Fibroblast of the aortic adventitia (primary cell): ENCODE measurements at regions not wholly inside any gene's neighbourhood (a gene's known extent, or its start where the extent isn't known, plus 50 kb on each side); places are given as distances from the start of the nearest gene placed in this dataset.

Source experiments
- DNase-seq: peaks from one replicate; pipeline ENCODE4 v3.0.0-alpha.2; 2010; ENCODE audit warnings: low read depth
- H3K4me3 ChIP-seq: 2 replicates; pipeline ENCODE4 v1.5.1; 2011; ENCODE audit warnings: low read depth, mild to moderate bottlenecking, control low read depth, low read length, moderate library complexity
- CTCF ChIP-seq: IDR thresholded peaks from 2 replicates; pipeline ENCODE4 v1.5.1; 2011; ENCODE audit warnings: mild to moderate bottlenecking, low read length, control low read depth, inconsistent platforms; ENCODE audit not compliant: insufficient read depth

DNA sequence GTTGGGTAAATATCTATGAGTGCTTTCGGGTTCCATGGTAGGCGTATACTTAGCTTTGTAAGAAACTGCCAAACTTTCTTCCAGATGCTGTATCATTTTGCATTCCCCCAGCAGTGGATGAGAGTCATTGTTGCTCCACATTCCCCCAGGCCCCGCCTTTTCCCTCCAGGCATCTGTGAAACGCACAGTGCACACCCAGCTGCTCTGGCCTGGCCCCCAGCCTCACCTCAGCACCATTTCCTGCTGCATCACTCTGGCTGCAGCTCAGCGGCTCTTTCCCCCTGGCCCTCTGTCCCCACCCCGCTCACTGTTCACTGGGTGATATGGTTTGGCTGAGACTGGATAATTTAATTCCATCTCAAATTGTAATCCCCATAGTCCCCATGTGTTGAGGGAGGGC, 76.6 kb upstream of the SPTLC1 start:
- no peak for TF ChIP-seq CTCF
- peak; percentile 72 for DNase-seq
- H3K4me3 ChIP-seq, result no peak overlapping the region

GRCh38 chr9:92190536-92190790, 75.2 kb upstream of the SPTLC1 start:
- H3K4me3 ChIP-seq, result no peak overlapping the region
- DNase-seq, result no peak
- no peak for TF ChIP-seq CTCF

DNA sequence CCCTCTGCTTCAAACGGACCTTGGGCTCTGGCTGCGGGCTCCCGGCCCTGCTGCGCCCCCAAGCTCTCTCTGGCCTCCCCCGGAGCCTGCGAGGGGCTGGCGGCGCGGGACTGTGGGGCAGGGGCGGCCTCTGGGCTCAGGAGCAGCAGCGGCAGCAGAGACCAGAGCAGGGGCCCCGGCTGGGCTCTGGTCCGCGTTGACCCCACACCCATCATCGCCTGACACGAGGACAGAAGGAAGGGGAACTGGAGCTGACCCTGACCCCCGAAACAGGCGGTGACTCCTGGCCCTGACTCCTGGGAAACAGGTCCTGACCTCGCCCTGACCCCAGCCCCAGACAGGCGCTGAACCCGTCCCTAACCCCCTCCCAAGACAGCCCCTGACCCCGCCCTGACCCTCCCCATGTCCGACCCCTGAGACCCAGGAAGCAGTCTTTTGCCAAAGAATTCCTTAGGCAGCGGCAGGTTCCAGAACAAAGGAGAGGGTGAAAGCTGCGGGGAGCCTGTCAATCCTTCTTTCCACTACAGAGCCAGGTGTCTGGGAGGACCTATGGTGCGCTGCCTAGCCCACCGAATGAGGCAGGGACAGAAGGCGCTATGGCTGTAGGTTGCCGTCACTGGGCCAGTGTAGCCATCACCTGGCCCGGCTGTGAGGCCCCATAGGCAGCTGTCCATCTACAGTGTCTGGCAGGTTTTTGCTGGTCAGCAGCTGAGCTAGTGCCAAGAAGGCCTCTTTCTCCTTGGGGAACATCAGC, 74.7 kb upstream of the SPTLC1 start:
- no peak overlapping the region for H3K4me3 ChIP-seq
- no peak for DNase-seq
- no peak for TF ChIP-seq CTCF

DNA sequence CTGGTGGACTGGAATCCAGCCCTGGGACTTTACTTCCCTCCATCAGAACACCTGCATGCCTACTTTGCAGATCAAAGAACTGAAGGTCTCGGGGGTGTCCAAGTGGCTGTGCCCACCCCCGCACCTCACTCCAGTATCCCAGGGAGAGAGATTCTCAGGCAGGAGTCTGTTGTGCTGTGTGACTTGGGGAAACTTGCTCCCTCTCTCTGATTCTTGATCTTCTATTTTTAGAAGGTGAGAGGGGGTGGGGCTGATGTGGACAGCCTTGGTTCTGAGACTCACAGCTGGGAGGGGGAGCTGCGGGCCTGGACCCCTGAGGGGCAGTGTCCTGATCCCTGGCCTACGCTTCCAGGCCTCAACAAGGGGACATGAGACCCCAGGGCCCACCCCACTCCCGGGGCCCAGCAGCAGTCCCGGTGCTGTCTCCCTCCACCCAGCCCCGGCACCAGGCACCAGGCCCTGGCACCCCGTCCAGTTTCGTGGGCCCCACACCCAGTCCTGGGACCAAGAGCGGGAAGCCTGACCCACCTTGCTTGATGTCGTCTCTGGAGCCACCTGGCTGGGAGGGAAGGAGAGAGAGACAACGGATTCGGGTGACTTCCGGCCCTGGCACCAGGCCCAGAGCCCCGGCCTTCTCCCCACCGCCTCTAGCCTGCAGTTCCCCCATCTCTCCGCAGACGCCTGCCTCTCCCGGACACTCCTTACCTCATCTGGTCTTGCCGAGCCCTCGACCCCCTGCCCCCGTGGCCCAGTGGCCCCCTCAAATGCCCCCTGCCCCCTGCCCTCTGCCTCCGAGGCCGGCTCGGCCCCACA, 74.0 kb upstream of the SPTLC1 start:
- no peak for DNase-seq
- no peak for TF ChIP-seq CTCF

GRCh38 chr9:92187989-92188714, 72.9 kb upstream of the SPTLC1 start:
- no peak for TF ChIP-seq CTCF
- no peak overlapping the region for H3K4me3 ChIP-seq
- no peak for DNase-seq

More for the DNA sequence above, 74.0 kb upstream of the SPTLC1 start:
- H3K4me3 ChIP-seq, result no peak overlapping the region

DNA sequence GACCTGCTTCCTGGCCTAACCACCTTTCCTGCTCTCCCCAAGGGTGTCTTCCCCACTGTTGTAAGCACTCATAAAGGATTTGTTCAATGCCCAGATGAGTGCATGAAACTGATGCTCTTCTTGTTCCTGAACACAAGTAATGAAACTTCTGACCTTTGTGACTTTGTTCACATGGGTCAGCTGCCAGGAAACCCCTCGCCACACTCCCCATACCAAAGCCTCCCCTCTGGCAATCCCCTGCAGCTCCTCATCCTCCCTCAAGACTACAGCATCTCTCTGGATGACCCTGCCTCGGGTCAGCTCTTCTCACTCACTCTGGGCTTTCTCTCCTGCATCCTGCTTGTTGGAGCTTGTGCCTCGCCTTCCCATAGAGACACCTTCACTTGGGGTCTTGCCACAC, 72.2 kb upstream of the SPTLC1 start:
- TF ChIP-seq CTCF, result no peak
- DNase-seq, result no peak
- H3K4me3 ChIP-seq, result no peak overlapping the region
